Smooth muscle cell (in vitro differentiated cells): ENCODE measurements at regions not wholly inside any gene's neighbourhood (a gene's known extent, or its start where the extent isn't known, plus 50 kb on each side); places are given as distances from the start of the nearest gene placed in this dataset.

Experiments
- DNase-seq: peaks from one replicate; lab custom pipeline; 2025; ENCODE audit not compliant: unreplicated experiment; lab: John Stamatoyannopoulos, UW
- H2AFZ ChIP-seq: fragments of 200-600 bp; sonication (generic); 2 replicates; pipeline ENCODE4 v1.6.0; 2016; ENCODE audit warnings: antibody characterized with exemption, low read depth, mild to moderate bottlenecking
- H3F3A ChIP-seq: fragments of 200-600 bp; sonication (generic); 2 replicates; pipeline ENCODE4 v1.6.0; 2017; ENCODE audit warnings: antibody characterized with exemption, low read depth
- H3K27ac ChIP-seq: fragments of 200-600 bp; sonication (generic); 2 replicates; pipeline ENCODE4 v1.5.1; 2016; ENCODE audit warnings: low read depth, mild to moderate bottlenecking
- H3K27me3 ChIP-seq: fragments of 200-600 bp; sonication (generic); 2 replicates; pipeline ENCODE4 v1.6.1; 2016; ENCODE audit warnings: low read depth, mild to moderate bottlenecking
- H3K36me3 ChIP-seq: fragments of 200-600 bp; sonication (generic); 2 replicates; pipeline ENCODE4 v1.5.1; 2016; ENCODE audit warnings: low read depth
- H3K4me1 ChIP-seq: fragments of 200-600 bp; sonication (generic); 2 replicates; pipeline ENCODE4 v1.5.1; 2016; ENCODE audit warnings: low read depth
- H3K4me2 ChIP-seq: fragments of 200-600 bp; sonication (generic); 2 replicates; pipeline ENCODE4 v1.6.0; 2016; ENCODE audit warnings: mild to moderate bottlenecking
- H3K4me3 ChIP-seq: fragments of 200-600 bp; sonication (generic); 2 replicates; pipeline ENCODE4 v1.5.1; 2016; ENCODE audit warnings: mild to moderate bottlenecking
- H3K79me2 ChIP-seq: fragments of 200-600 bp; sonication (generic); 2 replicates; pipeline ENCODE4 v1.6.0; 2016; ENCODE audit warnings: low read depth, mild to moderate bottlenecking
- H3K9ac ChIP-seq: fragments of 200-600 bp; sonication (generic); 2 replicates; pipeline ENCODE4 v1.6.0; 2016; ENCODE audit warnings: low read depth
- H3K9me3 ChIP-seq: fragments of 200-600 bp; sonication (generic); replicated peaks from 2 replicates; pipeline ENCODE4 v1.5.1; 2016; ENCODE audit warnings: low read depth
- H4K20me1 ChIP-seq: fragments of 200-600 bp; sonication (generic); 2 replicates; pipeline ENCODE4 v1.6.0; 2016; ENCODE audit warnings: low read depth
- CTCF ChIP-seq: fragments of 200-600 bp; sonication (generic); IDR thresholded peaks from 2 replicates; pipeline ENCODE4 v1.5.1; 2017; ENCODE audit warnings: borderline replicate concordance, mild to moderate bottlenecking, antibody characterized with exemption; ENCODE audit not compliant: insufficient read depth, poor library complexity, severe bottlenecking
- WGBS: methylation state at CpG from one replicate; pipeline ENCODE4 v1.1.7; 2016; ENCODE audit warnings: low lambda C conversion rate; 5-methylcytosine and 5-hydroxymethylcytosine counted together

- Histone ChIP-seq H3K4me1 (no peaks in the 10 kb centered on the region), H3K9ac (no peak overlapping the region), H3K9me3 (no peaks in the 10 kb centered on the region), H3K27ac (no peak overlapping the region), H2AFZ (no peak overlapping the region), H4K20me1 (no peaks in the 10 kb centered on the region), H3F3A (no peaks in the 10 kb centered on the region), H3K27me3 (no peaks in the 10 kb centered on the region), H3K79me2 (no peaks in the 10 kb centered on the region), H3K4me3 (no peak overlapping the region), H3K4me2 (no peak overlapping the region), H3K36me3 (no peaks in the 10 kb centered on the region)
- no peak for DNase-seq
- no peak for TF ChIP-seq CTCF
- WGBS, result 55% methylated on average over 2 of the region's 2 CpGs
Observed at GRCh38 chr11:19526119-19526518, 186.5 kb upstream of the NAV2 start.

- Histone ChIP-seq H3K4me3 (no peak overlapping the region), H3K9ac (no peak overlapping the region), H3K9me3 (no peaks in the 10 kb centered on the region), H3K4me1 (no peaks in the 10 kb centered on the region), H3K36me3 (no peaks in the 10 kb centered on the region), H3K27ac (no peak overlapping the region), H3K4me2 (no peak overlapping the region), H4K20me1 (no peaks in the 10 kb centered on the region), H2AFZ (no peak overlapping the region), H3F3A (no peaks in the 10 kb centered on the region), H3K79me2 (no peaks in the 10 kb centered on the region), H3K27me3 (no peaks in the 10 kb centered on the region)
- no peak for DNase-seq
- no peak for TF ChIP-seq CTCF
- 71% methylated on average over 5 of the region's 5 CpGs for WGBS
Observed at GRCh38 chr11:19525714-19526113, 186.9 kb upstream of the NAV2 start.

- Histone ChIP-seq H3K27ac (no peak overlapping the region), H3K4me2 (no peak overlapping the region), H3K9ac (no peak overlapping the region), H3K36me3 (no peaks in the 10 kb centered on the region), H3K4me1 (peaks cover under 1% of the 10 kb centered on the region), H4K20me1 (no peaks in the 10 kb centered on the region), H3K27me3 (no peaks in the 10 kb centered on the region), H3K79me2 (no peaks in the 10 kb centered on the region), H2AFZ (no peak overlapping the region), H3K9me3 (no peaks in the 10 kb centered on the region), H3K4me3 (no peak overlapping the region), H3F3A (no peaks in the 10 kb centered on the region)
- no peak for DNase-seq
- no peak for TF ChIP-seq CTCF
- WGBS, result 72% methylated on average over 7 of the region's 7 CpGs
Observed at GRCh38 chr11:19525276-19525675, 187.4 kb upstream of the NAV2 start.

- H2AFZ ChIP-seq, result peak overlapping the region; percentile 90
- H3K9me3 ChIP-seq, result no peaks in the 10 kb centered on the region
- H3K4me2 ChIP-seq, result peak overlapping the region; percentile 61
- 35% methylated on average over 8 of the region's 8 CpGs for WGBS
- peaks cover 10% of the 10 kb centered on the region for H3K4me1 ChIP-seq
- H3K27me3 ChIP-seq, result no peaks in the 10 kb centered on the region
- no peak overlapping the region for H3K27ac ChIP-seq
- no peaks in the 10 kb centered on the region for H3K36me3 ChIP-seq
- no peaks in the 10 kb centered on the region for H3K79me2 ChIP-seq
- no peak for DNase-seq
- H3K9ac ChIP-seq, result no peak overlapping the region
- no peaks in the 10 kb centered on the region for H3F3A ChIP-seq
- no peak overlapping the region for H3K4me3 ChIP-seq
- no peaks in the 10 kb centered on the region for H4K20me1 ChIP-seq
- no peak for TF ChIP-seq CTCF
Observed at GRCh38 chr11:19524171-19524671, 188.4 kb upstream of the NAV2 start.
